AG04450 (cell line): ENCODE measurements at regions not wholly inside any gene's neighbourhood (a gene's known extent, or its start where the extent isn't known, plus 50 kb on each side); places are given as distances from the start of the nearest gene placed in this dataset.

ENCODE experiments used
- CTCF ChIA-PET: fragments of 300-600, 350-600 bp; formaldehyde crosslinking; extraction: SDS; loops from one replicate; lab custom pipeline; 2022; ENCODE audit warnings: antibody characterized with exemption, inconsistent platforms; lab: Charles Lee
- POLR2A ChIA-PET: fragments of 350-600 bp; formaldehyde crosslinking; extraction: SDS; loops from one replicate; lab custom pipeline; 2021; ENCODE audit warnings: antibody characterized with exemption, inconsistent platforms; lab: Yijun Ruan, JAX
- DNase-seq: peaks from one replicate; pipeline ENCODE4 v3.0.0-alpha.2; 2011; ENCODE audit warnings: low read depth, low spot score
- H3K27ac ChIP-seq: one replicate; pipeline ENCODE4 v1.5.1; 2012; ENCODE audit warnings: low read depth, low read length, control low read depth
- H3K27me3 ChIP-seq: one replicate; pipeline ENCODE4 v1.6.0; 2012; ENCODE audit warnings: low read length; ENCODE audit not compliant: control insufficient read depth, insufficient read depth
- H3K4me3 ChIP-seq: 2 replicates; pipeline ENCODE4 v1.5.1; 2011; ENCODE audit warnings: mild to moderate bottlenecking, low read depth, low read length, control low read depth
- H3K9me3 ChIP-seq: 2 replicates; pipeline ENCODE4 v1.5.1; 2012; ENCODE audit warnings: low read length; ENCODE audit not compliant: control insufficient read depth, insufficient read depth
- CTCF ChIP-seq: IDR thresholded peaks from 2 replicates; pipeline ENCODE4 v1.5.1; 2011; ENCODE audit warnings: low read depth, low read length, control low read depth, inconsistent platforms

- CTCF ChIA-PET, result no interaction called here
Measured at GRCh38 chr1:80961464-80962190, 839.1 kb upstream of the ADGRL2 start.

GRCh38 chr1:80933346-80933745, 867.4 kb upstream of the ADGRL2 start:
- H3K4me3 ChIP-seq, result no peak overlapping the region
- H3K27ac ChIP-seq, result no peak overlapping the region
- ChIA-PET CTCF (no interaction called here), POLR2A (no interaction called here)
- H3K27me3 ChIP-seq, result no peaks in the 10 kb centered on the region
- no peak for DNase-seq
- no peak for TF ChIP-seq CTCF
- H3K9me3 ChIP-seq, result no peaks in the 10 kb centered on the region; the same call in 1 of the 2 replicates

More at GRCh38 chr1:80961464-80962190, 839.1 kb upstream of the ADGRL2 start:
- no peak for TF ChIP-seq CTCF
- no peak for DNase-seq
- Histone ChIP-seq H3K4me3 (no peak overlapping the region), H3K9me3 (no peaks in the 10 kb centered on the region), H3K27ac (no peak overlapping the region), H3K27me3 (no peaks in the 10 kb centered on the region)
- POLR2A ChIA-PET, result no interaction called here

GRCh38 chr1:80931178-80931577, 869.6 kb upstream of the ADGRL2 start:
- CTCF ChIA-PET, result no interaction called here
- no peak for TF ChIP-seq CTCF

GRCh38 chr1:80929868-80930508, 870.7 kb upstream of the ADGRL2 start:
- H3K27ac ChIP-seq, result no peak overlapping the region
- H3K4me3 ChIP-seq, result no peak overlapping the region
- ChIA-PET CTCF (no interaction called here), POLR2A (no interaction called here)
- DNase-seq, result no peak
- no peaks in the 10 kb centered on the region for H3K27me3 ChIP-seq
- no peaks in the 10 kb centered on the region; the same call in 1 of the 2 replicates for H3K9me3 ChIP-seq
- no peak for TF ChIP-seq CTCF

More at GRCh38 chr1:80931178-80931577, 869.6 kb upstream of the ADGRL2 start:
- H3K27me3 ChIP-seq, result no peaks in the 10 kb centered on the region
- no peak overlapping the region for H3K27ac ChIP-seq
- H3K9me3 ChIP-seq, result no peaks in the 10 kb centered on the region; the same call in 1 of the 2 replicates
- POLR2A ChIA-PET, result no interaction called here
- no peak overlapping the region for H3K4me3 ChIP-seq
- DNase-seq, result no peak

- ChIA-PET POLR2A (no interaction called here), CTCF (no interaction called here)
- Histone ChIP-seq H3K27ac (no peak overlapping the region), H3K9me3 (no peaks in the 10 kb centered on the region; the same call in 1 of the 2 replicates), H3K27me3 (no peaks in the 10 kb centered on the region), H3K4me3 (no peak overlapping the region)
- no peak for DNase-seq
- TF ChIP-seq CTCF, result no peak
Measured at GRCh38 chr1:80926531-80926930, 874.2 kb upstream of the ADGRL2 start.
